Panc1 (cell line): ENCODE measurements at regions not wholly inside any gene's neighbourhood (a gene's known extent, or its start where the extent isn't known, plus 50 kb on each side); places are given as distances from the start of the nearest gene placed in this dataset.

Source experiments
- CTCF ChIP-seq: fragments of 450-650 bp; IDR thresholded peaks from 2 replicates; pipeline ENCODE4 v1.5.1; 2017; ENCODE audit warnings: mild to moderate bottlenecking
- POLR2AphosphoS5 ChIP-seq: IDR thresholded peaks from 2 replicates; pipeline ENCODE4 v1.6.1; 2012; ENCODE audit warnings: mild to moderate bottlenecking, low read depth, low read length, moderate library complexity

- TF ChIP-seq CTCF (no peak), POLR2AphosphoS5 (no peak)
Observed at GRCh38 chr2:67540962-67541361, 143.8 kb downstream of the ETAA1 start.
